H1 (cell line): ENCODE measurements at regions not wholly inside any gene's neighbourhood (a gene's known extent, or its start where the extent isn't known, plus 50 kb on each side); places are given as distances from the start of the nearest gene placed in this dataset.

ENCODE experiments used
- CTCF ChIA-PET: fragments of 300-600 bp; sonication (Branson Sonifier 250); formaldehyde crosslinking; loops from one replicate; lab custom pipeline; 2021; ENCODE audit not compliant: partially characterized antibody; lab: Charles Lee
- POLR2A ChIA-PET: fragments of 300-600 bp; sonication (Branson Sonifier 250); formaldehyde crosslinking; loops from one replicate; lab custom pipeline; 2021; ENCODE audit warnings: inconsistent platforms; ENCODE audit not compliant: partially characterized antibody; lab: Charles Lee
- DNase-seq, 2 experiments: peaks; one replicate each; pipeline versions ENCODE4 v3.0.0 to v3.0.0-alpha.2; 2010 to 2022; ENCODE audit warnings: low spot score in 2 of 2, low read depth in 1 of 2, mixed read lengths in 1 of 2
- FAIRE-seq: peaks from 2 replicates; lab custom pipeline; 2011; peaks lifted over from hg19 to GRCh38; lab: Jason Lieb, UNC
- H2AFZ ChIP-seq: 2 replicates; pipeline ENCODE4 v1.8.1; 2012; ENCODE audit warnings: low read length, inconsistent platforms
- H2AK5ac ChIP-seq: 2 replicates; pipeline ENCODE4 v1.6.1; 2013; ENCODE audit warnings: low read depth, low read length
- H2BK120ac ChIP-seq: replicated peaks from 2 replicates; pipeline ENCODE3; 2013; ENCODE audit warnings: low read depth, low read length, inconsistent platforms
- H2BK12ac ChIP-seq: 2 replicates; pipeline ENCODE4 v1.6.1; 2013; ENCODE audit warnings: low read depth, low read length
- H2BK15ac ChIP-seq: 2 replicates; pipeline ENCODE4 v1.6.1; 2013; ENCODE audit warnings: low read length
- H2BK20ac ChIP-seq: 2 replicates; pipeline ENCODE4 v1.6.1; 2013; ENCODE audit warnings: low read length
- H2BK5ac ChIP-seq: 2 replicates; pipeline ENCODE4 v1.6.1; 2013; ENCODE audit warnings: low read depth, low read length
- H3K14ac ChIP-seq: 2 replicates; pipeline ENCODE4 v1.6.1; 2013; ENCODE audit warnings: inconsistent platforms; ENCODE audit not compliant: insufficient read length
- H3K18ac ChIP-seq: 2 replicates; pipeline ENCODE4 v1.6.1; 2013; ENCODE audit warnings: low read length; ENCODE audit errors: extremely low read depth
- H3K23ac ChIP-seq: 2 replicates; pipeline ENCODE4 v1.6.1; 2013; ENCODE audit warnings: inconsistent platforms; ENCODE audit not compliant: insufficient read length
- H3K23me2 ChIP-seq: 2 replicates; pipeline ENCODE4 v1.6.1; 2013; ENCODE audit warnings: low read depth, low read length
- H3K27ac ChIP-seq: 2 replicates; pipeline ENCODE4 v1.6.1; 2011; ENCODE audit warnings: low read depth, low read length, inconsistent platforms
- H3K27me3 ChIP-seq, 4 experiments: replicated peaks in 1 of 4; 1 replicate in 1 of 4; 2 replicates in 3 of 4; pipeline versions ENCODE4 v1.6.1 to v1.8.1; 2011 to 2013; ENCODE audit warnings: low read length in 3 of 4, mild to moderate bottlenecking in 3 of 4, inconsistent platforms in 2 of 4, mixed read lengths in 2 of 4, moderate library complexity in 1 of 4; ENCODE audit not compliant: control insufficient read depth in 3 of 4, insufficient read depth in 3 of 4; ENCODE audit errors: extremely low read depth in 1 of 4
- H3K36me3 ChIP-seq, 4 experiments: 2 replicates each; pipeline versions ENCODE4 v1.6.1 to v1.8.1; 2011 to 2013; ENCODE audit warnings: mild to moderate bottlenecking in 4 of 4, low read length in 3 of 4, moderate library complexity in 2 of 4, control low read depth in 1 of 4, inconsistent platforms in 1 of 4; ENCODE audit not compliant: insufficient read depth in 4 of 4, control insufficient read depth in 2 of 4
- H3K4ac ChIP-seq: replicated peaks from 2 replicates; pipeline ENCODE3; 2013; ENCODE audit warnings: low read length, low read depth, mixed read lengths, inconsistent platforms; ENCODE audit not compliant: insufficient read length
- H3K4me1 ChIP-seq, 4 experiments: replicated peaks in 1 of 4; 1 replicate in 1 of 4; 2 replicates in 3 of 4; pipeline versions ENCODE4 v1.6.1 to v1.8.1; 2011 to 2013; ENCODE audit warnings: low read length in 3 of 4, inconsistent platforms in 2 of 4, mixed read lengths in 1 of 4; ENCODE audit not compliant: insufficient read depth in 4 of 4, control insufficient read depth in 3 of 4
- H3K4me2 ChIP-seq, 2 experiments: 2 replicates each; pipeline versions ENCODE4 v1.6.1 to v1.8.1; 2011 to 2013; ENCODE audit warnings: low read depth in 2 of 2, low read length in 2 of 2, control low read depth in 1 of 2, inconsistent platforms in 1 of 2, mild to moderate bottlenecking in 1 of 2; ENCODE audit not compliant: insufficient read depth in 1 of 2
- H3K4me3 ChIP-seq, 4 experiments: fragments of 200-600, 300-600 bp in 1 of 4; sonication (generic), shearing (Covaris generic), sonication (Bioruptor Twin) in 1 of 4; 2 replicates each; pipeline versions ENCODE4 v1.5.1 to v1.8.1; 2011 to 2016; ENCODE audit warnings: low read length in 4 of 4, low read depth in 3 of 4, control low read depth in 2 of 4, inconsistent platforms in 2 of 4, mild to moderate bottlenecking in 2 of 4, mixed read lengths in 1 of 4, moderate library complexity in 1 of 4; ENCODE audit not compliant: insufficient read depth in 2 of 4; ENCODE audit errors: extremely low read depth in 1 of 4
- H3K56ac ChIP-seq: replicated peaks from 2 replicates; pipeline ENCODE3; 2013; ENCODE audit warnings: low read depth, mild to moderate bottlenecking, mixed read lengths, low read length, inconsistent platforms; ENCODE audit not compliant: insufficient read length
- H3K79me1 ChIP-seq: 2 replicates; pipeline ENCODE4 v1.6.1; 2013; ENCODE audit warnings: low read depth, low read length, control low read depth
- H3K79me2 ChIP-seq, 2 experiments: 2 replicates each; pipeline versions ENCODE4 v1.6.1 to v1.8.1; 2012 to 2013; ENCODE audit warnings: low read length in 2 of 2, mild to moderate bottlenecking in 2 of 2, inconsistent platforms in 1 of 2; ENCODE audit not compliant: insufficient read depth in 2 of 2, control insufficient read depth in 1 of 2
- H3K9ac ChIP-seq, 4 experiments: replicated peaks in 1 of 4; 1 replicate in 1 of 4; 2 replicates in 3 of 4; pipeline versions ENCODE4 v1.6.1 to v1.8.1; 2011 to 2013; ENCODE audit warnings: low read depth in 3 of 4, low read length in 3 of 4, control low read depth in 2 of 4, mild to moderate bottlenecking in 2 of 4, moderate library complexity in 2 of 4, inconsistent platforms in 1 of 4; ENCODE audit errors: extremely low read depth in 1 of 4
- H3K9me3 ChIP-seq, 2 experiments: 2 replicates each; pipeline versions ENCODE4 v1.6.1 to v1.8.1; 2012 to 2013; ENCODE audit warnings: mild to moderate bottlenecking in 2 of 2, moderate library complexity in 2 of 2, control low read depth in 1 of 2, inconsistent platforms in 1 of 2, low read depth in 1 of 2, low read length in 1 of 2, mixed read lengths in 1 of 2; ENCODE audit not compliant: insufficient read depth in 2 of 2
- H4K20me1 ChIP-seq, 2 experiments: replicated peaks in 1 of 2; 2 replicates each; pipeline versions ENCODE3 to v1.8.1; 2011 to 2013; ENCODE audit warnings: inconsistent platforms in 2 of 2, low read length in 2 of 2, mild to moderate bottlenecking in 1 of 2; ENCODE audit not compliant: insufficient read depth in 2 of 2, control insufficient read depth in 1 of 2
- H4K5ac ChIP-seq: 2 replicates; pipeline ENCODE4 v1.6.1; 2013; ENCODE audit warnings: low read length, low read depth, mixed read lengths, inconsistent platforms; ENCODE audit not compliant: insufficient read length
- H4K8ac ChIP-seq: 2 replicates; pipeline ENCODE4 v1.8.0; 2013; ENCODE audit warnings: mild to moderate bottlenecking, moderate library complexity, low read length, inconsistent platforms; ENCODE audit not compliant: insufficient read depth; ENCODE audit errors: extremely low read depth
- H4K91ac ChIP-seq: replicated peaks from 2 replicates; pipeline ENCODE3; 2013; ENCODE audit warnings: low read length, mixed read lengths, inconsistent platforms; ENCODE audit not compliant: insufficient read length
- ATF2 ChIP-seq: IDR thresholded peaks from 2 replicates; pipeline ENCODE4 v1.6.1; 2012; ENCODE audit warnings: low read length, inconsistent platforms
- CHD1 ChIP-seq: IDR thresholded peaks from 2 replicates; pipeline ENCODE4 v1.6.1; 2012; ENCODE audit warnings: low read depth, low read length, improper control_type of control experiment
- CHD2 ChIP-seq: IDR thresholded peaks from 2 replicates; pipeline ENCODE4 v1.6.1; 2012; ENCODE audit warnings: low read length, improper control_type of control experiment
- EZH2 ChIP-seq: fragments of 200-600 bp; sonication (generic); IDR thresholded peaks from 2 replicates; pipeline ENCODE4 v1.7.1; 2012; ENCODE audit warnings: low read depth, mild to moderate bottlenecking, moderate library complexity, low read length, inconsistent platforms; ENCODE audit not compliant: severe bottlenecking
- HDAC2 ChIP-seq, 2 experiments: fragments of 300-600 bp in 1 of 2; sonication (generic) in 1 of 2; IDR thresholded peaks; 2 replicates each; pipeline ENCODE4 v1.6.1; 2011 to 2012; ENCODE audit warnings: low read depth in 2 of 2, low read length in 2 of 2, mild to moderate bottlenecking in 2 of 2, moderate library complexity in 2 of 2, borderline replicate concordance in 1 of 2, inconsistent platforms in 1 of 2
- JUN ChIP-seq: IDR thresholded peaks from 2 replicates; pipeline ENCODE4 v1.6.1; 2011; ENCODE audit warnings: low read depth, mild to moderate bottlenecking, improper control_type of control experiment, low read length
- JUND ChIP-seq: IDR thresholded peaks from 2 replicates; pipeline ENCODE4 v1.6.1; 2011; ENCODE audit warnings: mild to moderate bottlenecking, improper control_type of control experiment, low read length
- RBBP5 ChIP-seq: IDR thresholded peaks from 2 replicates; pipeline ENCODE4 v1.7.1; 2012; ENCODE audit warnings: low read depth, mild to moderate bottlenecking, inconsistent platforms, low read length, moderate library complexity, borderline replicate concordance
- SIRT6 ChIP-seq: IDR thresholded peaks from one replicate; pipeline ENCODE4 v1.7.1; 2012; ENCODE audit warnings: low read length, inconsistent platforms
- SP1 ChIP-seq: IDR thresholded peaks from 2 replicates; pipeline ENCODE4 v1.6.1; 2011; ENCODE audit warnings: low read depth, low read length
- SRF ChIP-seq: IDR thresholded peaks from 2 replicates; pipeline ENCODE4 v1.6.1; 2011; ENCODE audit warnings: mild to moderate bottlenecking, low read depth, low read length, moderate library complexity
- TEAD4 ChIP-seq: IDR thresholded peaks from 2 replicates; pipeline ENCODE4 v1.6.1; 2012; ENCODE audit warnings: low read depth, low read length, inconsistent platforms, mixed read lengths
- WGBS, 2 experiments: shearing (Covaris generic) in 1 of 2; methylation state at CpG; one replicate each; pipeline versions ENCODE4 v1.1.6 to v1.1.7; 2013 to 2015; ENCODE audit warnings: low lambda C conversion rate in 2 of 2, mixed read lengths in 2 of 2, inconsistent platforms in 1 of 2, low coverage in 1 of 2, missing lambda C conversion rate in 1 of 2; ENCODE audit not compliant: insufficient replicate concordance in 2 of 2, insufficient coverage in 1 of 2, insufficient read length in 1 of 2; ENCODE audit errors: extremely low coverage in 1 of 2, missing lambda C conversion rate in 1 of 2; 5-methylcytosine and 5-hydroxymethylcytosine counted together

- FAIRE-seq, result peak; percentile 62
Observed at GRCh38 chr5:167802755-167803431, 488.6 kb upstream of the WWC1 start.

More at GRCh38 chr5:167802755-167803431, 488.6 kb upstream of the WWC1 start:
- Histone ChIP-seq H3K27me3 (no peaks in the 10 kb centered on the region), H4K5ac (no peak overlapping the region), H3K4me1 (peaks cover 0 to 3% (median 1%) of the 10 kb centered on the region in 4 experiments; a peak in 3 of 7 replicates), H2BK5ac (no peak overlapping the region), H3K23ac (no peak overlapping the region), H2BK12ac (peak overlapping the region; percentile 75; the same call in 1 of the 2 replicates), H2AFZ (no peak overlapping the region), H4K91ac (no peak overlapping the region), H2AK5ac (peak overlapping the region; percentile 56), H2BK120ac (no peak overlapping the region), H4K8ac (no peak overlapping the region), H3K4ac (no peak overlapping the region), H3K27ac (no peak overlapping the region), H2BK15ac (no peak overlapping the region), H4K20me1 (no peaks in the 10 kb centered on the region), H3K9ac (no peak overlapping the region), H3K23me2 (no peaks in the 10 kb centered on the region), H3K36me3 (no peaks in the 10 kb centered on the region), H3K9me3 (no peaks in the 10 kb centered on the region), H3K79me2 (no peaks in the 10 kb centered on the region), H2BK20ac (no peak overlapping the region), H3K18ac (no peak overlapping the region), H3K4me2 (peak overlapping the region; percentile 26 to 45; a peak in 1 of 4 replicates), H3K79me1 (no peaks in the 10 kb centered on the region), H3K56ac (no peak overlapping the region)
- peak in 1 of 2 experiments; percentile 27 for DNase-seq
- WGBS, 2 experiments, result 48% methylated on average over 2 of the region's 2 CpGs; no CpG with 5 or more reads in 1 of the 2 experiments
- CTCF ChIA-PET, result interaction anchor here (0.6 to 1.5 kb wide), 4 partner anchors 10 to 213 kb away, joined by 3 read pairs; no protein-coding TSS in a partner anchor
- TF ChIP-seq JUND (no peak), JUN (no peak), CHD1 (no peak), RBBP5 (no peak), SP1 (0 out of 2 replicates have a peak, but pooled peaks have one; percentile 15), SIRT6 (no peak), EZH2 (no peak), SRF (peak; percentile 70; the same call in 1 of the 2 replicates), HDAC2 (IDR thresholded peaks at IDR 0.05; ENCODE audit: borderline replicate concordance in 1 of 2, low read depth in 2 of 2, low read length in 2 of 2) (0 out of 4 replicates have a peak, but pooled peaks of 1 of the 2 experiments have one; percentile 28), CHD2 (no peak), ATF2 (no peak), TEAD4 (peak; percentile 96)
- TF ChIP-seq, all 59 proteins: peak for 4
- H3K4me3 ChIP-seq, result no peak overlapping the region
- POLR2A ChIA-PET, result no interaction called here
- H3K14ac ChIP-seq, result no peak overlapping the region
